ENCODE measurements at regions not wholly inside any gene's neighbourhood (a gene's known extent, or its start where the extent isn't known, plus 50 kb on each side); places are given as distances from the start of the nearest gene placed in this dataset.

GRCh38 chr1:38297246-38297645 is 250.7 kb upstream of the POU3F1 start:
- TF ChIP-seq, protein P1, sequence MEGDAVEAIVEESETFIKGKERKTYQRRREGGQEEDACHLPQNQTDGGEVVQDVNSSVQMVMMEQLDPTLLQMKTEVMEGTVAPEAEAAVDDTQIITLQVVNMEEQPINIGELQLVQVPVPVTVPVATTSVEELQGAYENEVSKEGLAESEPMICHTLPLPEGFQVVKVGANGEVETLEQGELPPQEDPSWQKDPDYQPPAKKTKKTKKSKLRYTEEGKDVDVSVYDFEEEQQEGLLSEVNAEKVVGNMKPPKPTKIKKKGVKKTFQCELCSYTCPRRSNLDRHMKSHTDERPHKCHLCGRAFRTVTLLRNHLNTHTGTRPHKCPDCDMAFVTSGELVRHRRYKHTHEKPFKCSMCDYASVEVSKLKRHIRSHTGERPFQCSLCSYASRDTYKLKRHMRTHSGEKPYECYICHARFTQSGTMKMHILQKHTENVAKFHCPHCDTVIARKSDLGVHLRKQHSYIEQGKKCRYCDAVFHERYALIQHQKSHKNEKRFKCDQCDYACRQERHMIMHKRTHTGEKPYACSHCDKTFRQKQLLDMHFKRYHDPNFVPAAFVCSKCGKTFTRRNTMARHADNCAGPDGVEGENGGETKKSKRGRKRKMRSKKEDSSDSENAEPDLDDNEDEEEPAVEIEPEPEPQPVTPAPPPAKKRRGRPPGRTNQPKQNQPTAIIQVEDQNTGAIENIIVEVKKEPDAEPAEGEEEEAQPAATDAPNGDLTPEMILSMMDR (IDR thresholded peaks at IDR 0.05; ENCODE audit: low read length), result no peak
- no peak for TF ChIP-seq EZH2 (IDR thresholded peaks at IDR 0.05; ENCODE audit: borderline replicate concordance, low read length)

Measured in OCI-LY1 (cell line).